Hippocampal formation (tissue), 2 donors: ENCODE measurements at regions not wholly inside any gene's neighbourhood (a gene's known extent, or its start where the extent isn't known, plus 50 kb on each side); places are given as distances from the start of the nearest gene placed in this dataset.

Experiments
- DNase-seq, 2 donors: peaks; one replicate each; lab custom pipeline; 2025; lab: John Stamatoyannopoulos, UW

- DNase-seq, result no peak
These were observed 219.5 kb upstream of the SKOR2 start for GRCh38 chr18:47470941-47471340.

- DNase-seq, result no peak
These were observed 218.1 kb upstream of the SKOR2 start for GRCh38 chr18:47469576-47469975.

- no peak for DNase-seq
These were observed 210.5 kb upstream of the SKOR2 start for GRCh38 chr18:47461977-47462376.

GRCh38 chr18:47461406-47461948 is 210.0 kb upstream of the SKOR2 start:
- no peak for DNase-seq

- DNase-seq, result no peak
These were observed 207.0 kb upstream of the SKOR2 start for GRCh38 chr18:47458483-47458882.

GRCh38 chr18:47457614-47458013 is 206.2 kb upstream of the SKOR2 start:
- DNase-seq, result no peak

- DNase-seq, result no peak
These were observed 201.6 kb upstream of the SKOR2 start for GRCh38 chr18:47453038-47453437.

GRCh38 chr18:47448956-47449355 is 197.5 kb upstream of the SKOR2 start:
- DNase-seq, result no peak

GRCh38 chr18:47441914-47442313 is 190.5 kb upstream of the SKOR2 start:
- DNase-seq, result no peak

- DNase-seq, result no peak
These were observed 186.5 kb upstream of the SKOR2 start for GRCh38 chr18:47438001-47438400.

GRCh38 chr18:47436871-47437270 is 185.4 kb upstream of the SKOR2 start:
- DNase-seq, result no peak

- no peak for DNase-seq
These were observed 182.8 kb upstream of the SKOR2 start for GRCh38 chr18:47434214-47434746.

GRCh38 chr18:47427923-47428637 is 176.6 kb upstream of the SKOR2 start:
- no peak for DNase-seq

- no peak for DNase-seq
These were observed 175.6 kb upstream of the SKOR2 start for GRCh38 chr18:47427072-47427471.

- DNase-seq, result no peak
These were observed 173.9 kb upstream of the SKOR2 start for GRCh38 chr18:47425365-47425764.

GRCh38 chr18:47422524-47422923 is 171.1 kb upstream of the SKOR2 start:
- no peak for DNase-seq

- DNase-seq, result no peak
These were observed 168.7 kb upstream of the SKOR2 start for GRCh38 chr18:47420130-47420529.

- no peak for DNase-seq
These were observed 167.3 kb upstream of the SKOR2 start for GRCh38 chr18:47418746-47419145.

- no peak for DNase-seq
These were observed 166.3 kb upstream of the SKOR2 start for GRCh38 chr18:47417807-47418206.

GRCh38 chr18:47415881-47416280 is 164.4 kb upstream of the SKOR2 start:
- no peak for DNase-seq

- no peak for DNase-seq
These were observed 161.9 kb upstream of the SKOR2 start for GRCh38 chr18:47413327-47413726.

- DNase-seq, result no peak
These were observed 161.5 kb upstream of the SKOR2 start for GRCh38 chr18:47412924-47413323.

- DNase-seq, result no peak
These were observed 159.7 kb upstream of the SKOR2 start for GRCh38 chr18:47411159-47411558.

GRCh38 chr18:47410139-47410538 is 158.7 kb upstream of the SKOR2 start:
- DNase-seq, result no peak
